ENCODE measurements at regions not wholly inside any gene's neighbourhood (a gene's known extent, or its start where the extent isn't known, plus 50 kb on each side); places are given as distances from the start of the nearest gene placed in this dataset.
"Not testable (repeated sequence)": the region's sequence is repeated elsewhere in the genome, so short reads cannot be mapped to it uniquely, and the experiment has no call there.

- peaks cover 36% of the 10 kb centered on the region for H3K9me3 Mint-ChIP-seq
- DNase-seq (ENCODE audit: low spot score): no peak
- intact Hi-C loops (cut with micrococcal nuclease): no loop called here
- H3K27me3 Mint-ChIP-seq (ENCODE audit: low read depth): no peaks in the 10 kb centered on the region
- H3K4me1 Mint-ChIP-seq (ENCODE audit: low read depth): no peaks in the 10 kb centered on the region
- no peak overlapping the region for H3K27ac Mint-ChIP-seq
- H3K4me3 Mint-ChIP-seq (ENCODE audit: low read depth): no peak overlapping the region
- no peaks in the 10 kb centered on the region for H3K36me3 Mint-ChIP-seq (ENCODE audit: low read depth)
Observed at GRCh38 chr2:4192119-4192518, 488.7 kb downstream of the DCDC2C start.

GRCh38 chr2:4214444-4215205 lies 511.2 kb downstream of the DCDC2C start:
- intact Hi-C loops (cut with micrococcal nuclease): no loop called here
- Mint-ChIP-seq H3K4me3 (ENCODE audit: low read depth) (no peak overlapping the region), H3K27me3 (ENCODE audit: low read depth) (no peaks in the 10 kb centered on the region), H3K36me3 (ENCODE audit: low read depth) (no peaks in the 10 kb centered on the region), H3K4me1 (ENCODE audit: low read depth) (no peaks in the 10 kb centered on the region), H3K9me3 (peaks cover 11% of the 10 kb centered on the region), H3K27ac (no peak overlapping the region)
- DNase-seq (ENCODE audit: low spot score): no peak

- Mint-ChIP-seq H3K4me1 (ENCODE audit: low read depth) (no peaks in the 10 kb centered on the region), H3K27ac (no peak overlapping the region), H3K27me3 (ENCODE audit: low read depth) (no peaks in the 10 kb centered on the region), H3K36me3 (ENCODE audit: low read depth) (no peaks in the 10 kb centered on the region), H3K4me3 (ENCODE audit: low read depth) (no peak overlapping the region), H3K9me3 (peaks cover 8% of the 10 kb centered on the region)
- DNase-seq (ENCODE audit: low spot score): no peak
- intact Hi-C loops (cut with micrococcal nuclease): no loop called here
Observed at GRCh38 chr2:4217737-4218136, 514.4 kb downstream of the DCDC2C start.

GRCh38 chr2:4219101-4219500 lies 515.7 kb downstream of the DCDC2C start:
- H3K36me3 Mint-ChIP-seq (ENCODE audit: low read depth): no peaks in the 10 kb centered on the region
- DNase-seq (ENCODE audit: low spot score): no peak
- no peaks in the 10 kb centered on the region for H3K27me3 Mint-ChIP-seq (ENCODE audit: low read depth)
- no peaks in the 10 kb centered on the region for H3K4me1 Mint-ChIP-seq (ENCODE audit: low read depth)
- no peak overlapping the region for H3K27ac Mint-ChIP-seq
- peaks cover 10% of the 10 kb centered on the region for H3K9me3 Mint-ChIP-seq
- H3K4me3 Mint-ChIP-seq (ENCODE audit: low read depth): no peak overlapping the region
- intact Hi-C loops (cut with micrococcal nuclease): no loop called here

GRCh38 chr2:4219571-4219970 lies 516.2 kb downstream of the DCDC2C start:
- Mint-ChIP-seq H3K4me1 (ENCODE audit: low read depth) (no peaks in the 10 kb centered on the region), H3K27me3 (ENCODE audit: low read depth) (no peaks in the 10 kb centered on the region), H3K27ac (no peak overlapping the region), H3K9me3 (peaks cover 10% of the 10 kb centered on the region), H3K36me3 (ENCODE audit: low read depth) (no peaks in the 10 kb centered on the region), H3K4me3 (ENCODE audit: low read depth) (no peak overlapping the region)
- intact Hi-C loops (cut with micrococcal nuclease): no loop called here
- DNase-seq (ENCODE audit: low spot score): no peak

- H3K4me3 Mint-ChIP-seq (ENCODE audit: low read depth): no peak overlapping the region
- no peak for DNase-seq (ENCODE audit: low spot score)
- H3K4me1 Mint-ChIP-seq (ENCODE audit: low read depth): no peaks in the 10 kb centered on the region
- H3K9me3 Mint-ChIP-seq: peaks cover 13% of the 10 kb centered on the region
- intact Hi-C loops (cut with micrococcal nuclease): no loop called here
- no peaks in the 10 kb centered on the region for H3K36me3 Mint-ChIP-seq (ENCODE audit: low read depth)
- no peaks in the 10 kb centered on the region for H3K27me3 Mint-ChIP-seq (ENCODE audit: low read depth)
- H3K27ac Mint-ChIP-seq: no peak overlapping the region
Observed at GRCh38 chr2:4221434-4221833, 518.1 kb downstream of the DCDC2C start.

- Mint-ChIP-seq H3K4me1 (ENCODE audit: low read depth) (no peaks in the 10 kb centered on the region), H3K4me3 (ENCODE audit: low read depth) (no peak overlapping the region), H3K36me3 (ENCODE audit: low read depth) (no peaks in the 10 kb centered on the region), H3K9me3 (peaks cover 13% of the 10 kb centered on the region), H3K27me3 (ENCODE audit: low read depth) (no peaks in the 10 kb centered on the region), H3K27ac (no peak overlapping the region)
- DNase-seq (ENCODE audit: low spot score): no peak
- intact Hi-C loops (cut with micrococcal nuclease): no loop called here
Observed at GRCh38 chr2:4221845-4222244, 518.5 kb downstream of the DCDC2C start.

- H3K4me1 Mint-ChIP-seq (ENCODE audit: low read depth); H3K27me3 Mint-ChIP-seq (ENCODE audit: low read depth); intact Hi-C loops (cut with micrococcal nuclease); H3K36me3 Mint-ChIP-seq (ENCODE audit: low read depth); H3K27ac Mint-ChIP-seq; DNase-seq (ENCODE audit: low spot score); H3K4me3 Mint-ChIP-seq (ENCODE audit: low read depth): not testable (repeated sequence)
- peaks cover 19% of the 10 kb centered on the region for H3K9me3 Mint-ChIP-seq
Observed at GRCh38 chr2:4244422-4244821, 541.0 kb downstream of the DCDC2C start.

GRCh38 chr2:4246364-4247131 lies 543.2 kb downstream of the DCDC2C start:
- H3K9me3 Mint-ChIP-seq: peaks cover 13% of the 10 kb centered on the region
- intact Hi-C loops (cut with micrococcal nuclease): no loop called here
- no peaks in the 10 kb centered on the region for H3K36me3 Mint-ChIP-seq (ENCODE audit: low read depth)
- H3K27me3 Mint-ChIP-seq (ENCODE audit: low read depth): no peaks in the 10 kb centered on the region
- no peak overlapping the region for H3K27ac Mint-ChIP-seq
- no peak for DNase-seq (ENCODE audit: low spot score)
- no peak overlapping the region for H3K4me3 Mint-ChIP-seq (ENCODE audit: low read depth)
- no peaks in the 10 kb centered on the region for H3K4me1 Mint-ChIP-seq (ENCODE audit: low read depth)

GRCh38 chr2:4247791-4248190 lies 544.4 kb downstream of the DCDC2C start:
- intact Hi-C loops (cut with micrococcal nuclease): no loop called here
- no peaks in the 10 kb centered on the region for H3K36me3 Mint-ChIP-seq (ENCODE audit: low read depth)
- no peak overlapping the region for H3K4me3 Mint-ChIP-seq (ENCODE audit: low read depth)
- no peaks in the 10 kb centered on the region for H3K27me3 Mint-ChIP-seq (ENCODE audit: low read depth)
- H3K9me3 Mint-ChIP-seq: peaks cover 15% of the 10 kb centered on the region
- H3K4me1 Mint-ChIP-seq (ENCODE audit: low read depth): no peaks in the 10 kb centered on the region
- DNase-seq (ENCODE audit: low spot score): no peak
- H3K27ac Mint-ChIP-seq: no peak overlapping the region

- intact Hi-C loops (cut with micrococcal nuclease): no loop called here
- no peak overlapping the region for H3K27ac Mint-ChIP-seq
- H3K4me1 Mint-ChIP-seq (ENCODE audit: low read depth): no peaks in the 10 kb centered on the region
- no peaks in the 10 kb centered on the region for H3K36me3 Mint-ChIP-seq (ENCODE audit: low read depth)
- peaks cover 5% of the 10 kb centered on the region for H3K9me3 Mint-ChIP-seq
- H3K27me3 Mint-ChIP-seq (ENCODE audit: low read depth): no peaks in the 10 kb centered on the region
- no peak overlapping the region for H3K4me3 Mint-ChIP-seq (ENCODE audit: low read depth)
- DNase-seq (ENCODE audit: low spot score): no peak
Observed at GRCh38 chr2:4255491-4255890, 552.1 kb downstream of the DCDC2C start.

- no peak overlapping the region for H3K4me3 Mint-ChIP-seq (ENCODE audit: low read depth)
- no peak for DNase-seq (ENCODE audit: low spot score)
- intact Hi-C loops (cut with micrococcal nuclease): no loop called here
- H3K27ac Mint-ChIP-seq: no peak overlapping the region
- no peaks in the 10 kb centered on the region for H3K4me1 Mint-ChIP-seq (ENCODE audit: low read depth)
- H3K36me3 Mint-ChIP-seq (ENCODE audit: low read depth): no peaks in the 10 kb centered on the region
- H3K9me3 Mint-ChIP-seq: peaks cover 5% of the 10 kb centered on the region
- H3K27me3 Mint-ChIP-seq (ENCODE audit: low read depth): no peaks in the 10 kb centered on the region
Observed at GRCh38 chr2:4256351-4256750, 553.0 kb downstream of the DCDC2C start.

- H3K27me3 Mint-ChIP-seq (ENCODE audit: low read depth): no peaks in the 10 kb centered on the region
- H3K9me3 Mint-ChIP-seq: peaks cover 4% of the 10 kb centered on the region
- no peak overlapping the region for H3K4me3 Mint-ChIP-seq (ENCODE audit: low read depth)
- no peaks in the 10 kb centered on the region for H3K4me1 Mint-ChIP-seq (ENCODE audit: low read depth)
- no peaks in the 10 kb centered on the region for H3K36me3 Mint-ChIP-seq (ENCODE audit: low read depth)
- no peak overlapping the region for H3K27ac Mint-ChIP-seq
- intact Hi-C loops (cut with micrococcal nuclease): no loop called here
- no peak for DNase-seq (ENCODE audit: low spot score)
Observed at GRCh38 chr2:4258563-4258962, 555.2 kb downstream of the DCDC2C start.

Data from activated T-helper 2 cell treated with anti-CD3 and anti-CD28 coated beads, Interferon-gamma antibody, Interleukin-2, Interleukin-4, amounts not matched to agents 10 μg/mL and 5 μg/mL and 100 μg/mL, durations not matched to agents 14 hours and 24 hours and 36 hours (primary cell).